Fibroblast of lung (primary cell): ENCODE measurements at regions not wholly inside any gene's neighbourhood (a gene's known extent, or its start where the extent isn't known, plus 50 kb on each side); places are given as distances from the start of the nearest gene placed in this dataset.

Experiments used
- DNase-seq, 2 donors: peaks; one replicate each; pipeline versions ENCODE4 v3.0.0 to v3.0.0-alpha.2; 2010; ENCODE audit warnings: low read depth in 2 of 2
- H2AFZ ChIP-seq: 2 replicates; pipeline ENCODE4 v1.5.1; 2012; ENCODE audit warnings: low read length, control low read depth, inconsistent platforms
- H3K27ac ChIP-seq: 2 replicates; pipeline ENCODE4 v1.5.1; 2011; ENCODE audit warnings: low read length, control low read depth; ENCODE audit not compliant: insufficient read depth
- H3K27me3 ChIP-seq: 2 replicates; pipeline ENCODE4 v1.5.1; 2011; ENCODE audit warnings: mild to moderate bottlenecking, low read length; ENCODE audit not compliant: control insufficient read depth, insufficient read depth
- H3K36me3 ChIP-seq: 2 replicates; pipeline ENCODE4 v1.5.1; 2011; ENCODE audit warnings: low read length; ENCODE audit not compliant: control insufficient read depth, insufficient read depth
- H3K4me1 ChIP-seq: 2 replicates; pipeline ENCODE4 v1.5.1; 2011; ENCODE audit warnings: low read length; ENCODE audit not compliant: control insufficient read depth, insufficient read depth; ENCODE audit errors: extremely low read depth
- H3K4me2 ChIP-seq: 2 replicates; pipeline ENCODE4 v1.5.1; 2011; ENCODE audit warnings: low read length, control low read depth; ENCODE audit not compliant: insufficient read depth; ENCODE audit errors: extremely low read depth
- H3K4me3 ChIP-seq, 4 experiments: fragments of 200-600 bp in 1 of 4; sonication (generic) in 1 of 4; replicated peaks in 1 of 4; 2 replicates each; pipeline ENCODE4 v1.5.1; 2011 to 2016; ENCODE audit warnings: low read length in 4 of 4, low read depth in 3 of 4, mild to moderate bottlenecking in 3 of 4, control low read depth in 2 of 4, inconsistent platforms in 1 of 4, mixed read lengths in 1 of 4; ENCODE audit not compliant: insufficient read depth in 1 of 4; ENCODE audit errors: control extremely low read depth in 1 of 4
- H3K79me2 ChIP-seq: 2 replicates; pipeline ENCODE4 v1.5.1; 2012; ENCODE audit warnings: mild to moderate bottlenecking, low read length, inconsistent platforms; ENCODE audit not compliant: control insufficient read depth, insufficient read depth
- H3K9ac ChIP-seq: 2 replicates; pipeline ENCODE4 v1.5.1; 2011; ENCODE audit warnings: mild to moderate bottlenecking, low read length, control low read depth; ENCODE audit not compliant: insufficient read depth
- H3K9me3 ChIP-seq: 2 replicates; pipeline ENCODE4 v1.5.1; 2012; ENCODE audit warnings: low read depth, low read length; ENCODE audit not compliant: control insufficient read depth, insufficient read depth
- H4K20me1 ChIP-seq: 2 replicates; pipeline ENCODE4 v1.5.1; 2011; ENCODE audit warnings: low read length; ENCODE audit not compliant: control insufficient read depth, insufficient read depth; ENCODE audit errors: extremely low read depth
- CTCF ChIP-seq, 2 donors: IDR thresholded peaks in 1 of 2; conservative IDR thresholded peaks in 1 of 2; 1 replicate in 1 of 2; 2 replicates in 1 of 2; pipeline ENCODE4 v1.5.1; 2011 to 2012; ENCODE audit warnings: low read length in 2 of 2, control low read depth in 1 of 2, inconsistent platforms in 1 of 2, low read depth in 1 of 2, mild to moderate bottlenecking in 1 of 2
- EZH2 ChIP-seq: IDR thresholded peaks from 2 replicates; pipeline ENCODE4 v1.5.1; 2012; ENCODE audit warnings: low read length, control low read depth, mild to moderate bottlenecking; ENCODE audit errors: missing control alignments

- no peak overlapping the region for H3K27ac ChIP-seq
- H4K20me1 ChIP-seq = no peaks in the 10 kb centered on the region
- TF ChIP-seq EZH2 (no peak), CTCF (conservative IDR thresholded peaks at IDR 0.05 in 1 of 2, IDR thresholded peaks at IDR 0.05 in 1 of 2; ENCODE audit: low read depth in 1 of 2, low read length in 2 of 2) (no peak)
- no peaks in the 10 kb centered on the region for H3K9me3 ChIP-seq
- H3K4me2 ChIP-seq = no peak overlapping the region
- no peaks in the 10 kb centered on the region for H3K4me1 ChIP-seq
- no peaks in the 10 kb centered on the region for H3K79me2 ChIP-seq
- no peak overlapping the region for H3K9ac ChIP-seq
- H2AFZ ChIP-seq = no peak overlapping the region
- DNase-seq = no peak
- no peaks in the 10 kb centered on the region for H3K36me3 ChIP-seq
- H3K27me3 ChIP-seq = no peaks in the 10 kb centered on the region
- no peak overlapping the region for H3K4me3 ChIP-seq
These were observed 308.0 kb downstream of the OLFM4 start for GRCh38 chr13:53336441-53337160.

GRCh38 chr13:53338760-53339159 is 310.1 kb downstream of the OLFM4 start:
- no peak overlapping the region for H2AFZ ChIP-seq

More at GRCh38 chr13:53338760-53339159, 310.1 kb downstream of the OLFM4 start:
- Histone ChIP-seq H3K27ac (no peak overlapping the region), H3K9me3 (no peaks in the 10 kb centered on the region), H3K4me1 (no peaks in the 10 kb centered on the region), H4K20me1 (no peaks in the 10 kb centered on the region), H3K4me2 (no peak overlapping the region), H3K79me2 (no peaks in the 10 kb centered on the region), H3K27me3 (no peaks in the 10 kb centered on the region), H3K9ac (no peak overlapping the region), H3K4me3 (no peak overlapping the region), H3K36me3 (no peaks in the 10 kb centered on the region)
- no peak for DNase-seq
- TF ChIP-seq CTCF (conservative IDR thresholded peaks at IDR 0.05 in 1 of 2, IDR thresholded peaks at IDR 0.05 in 1 of 2; ENCODE audit: low read depth in 1 of 2, low read length in 2 of 2) (no peak), EZH2 (no peak)
